ENCODE measurements at regions not wholly inside any gene's neighbourhood (a gene's known extent, or its start where the extent isn't known, plus 50 kb on each side); places are given as distances from the start of the nearest gene placed in this dataset.

GRCh38 chr12:111074559-111074958 is 154.2 kb upstream of the MYL2 start:
- H3K9me3 ChIP-seq, result peaks cover 0 to 11% (median 6%) of the 10 kb centered on the region in 3 donors
- H3K27me3 ChIP-seq, result peaks cover 0 to 53% of the 10 kb centered on the region in 2 donors
- H3K36me3 ChIP-seq, result no peaks in the 10 kb centered on the region
- H3K4me3 ChIP-seq, result no peak overlapping the region
- DNase-seq, result peak in 1 of 2 donors; percentile 37
- no peaks in the 10 kb centered on the region for H3K4me1 ChIP-seq
- intact Hi-C loops (cut with DNase I; ENCODE audit: low total_unique reads), result no loop called here
- TF ChIP-seq CTCF (IDR thresholded peaks at IDR 0.05), result no peak
- H3K27ac ChIP-seq, result no peak overlapping the region

DNA sequence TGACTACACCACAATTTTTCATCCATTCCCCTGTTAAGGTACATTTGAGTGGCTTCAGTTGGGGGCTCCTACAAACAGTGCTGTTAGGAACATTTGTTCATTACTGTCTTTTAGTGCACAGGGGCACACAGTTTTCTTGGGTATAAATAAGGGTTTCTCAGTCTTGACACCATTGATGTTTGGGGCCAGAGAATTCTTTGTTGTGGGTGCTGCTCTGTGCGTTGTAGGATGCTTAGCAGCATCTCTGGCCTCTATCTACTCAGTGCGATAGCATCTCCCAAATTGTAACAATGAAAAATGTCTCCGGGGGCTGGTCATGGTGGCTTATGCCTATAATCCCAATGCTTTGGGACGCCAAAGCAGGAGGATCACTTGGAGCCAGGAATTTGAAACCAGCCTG is 153.0 kb upstream of the MYL2 start:
- intact Hi-C loops (cut with DNase I; ENCODE audit: low total_unique reads), result no loop called here
- Histone ChIP-seq H3K4me1 (no peaks in the 10 kb centered on the region), H3K36me3 (no peaks in the 10 kb centered on the region), H3K27me3 (peaks cover 0 to 56% of the 10 kb centered on the region in 2 donors), H3K9me3 (peaks cover 0 to 11% (median 6%) of the 10 kb centered on the region in 3 donors), H3K27ac (no peak overlapping the region), H3K4me3 (no peak overlapping the region)
- no peak for DNase-seq
- no peak for TF ChIP-seq CTCF (IDR thresholded peaks at IDR 0.05)

DNA sequence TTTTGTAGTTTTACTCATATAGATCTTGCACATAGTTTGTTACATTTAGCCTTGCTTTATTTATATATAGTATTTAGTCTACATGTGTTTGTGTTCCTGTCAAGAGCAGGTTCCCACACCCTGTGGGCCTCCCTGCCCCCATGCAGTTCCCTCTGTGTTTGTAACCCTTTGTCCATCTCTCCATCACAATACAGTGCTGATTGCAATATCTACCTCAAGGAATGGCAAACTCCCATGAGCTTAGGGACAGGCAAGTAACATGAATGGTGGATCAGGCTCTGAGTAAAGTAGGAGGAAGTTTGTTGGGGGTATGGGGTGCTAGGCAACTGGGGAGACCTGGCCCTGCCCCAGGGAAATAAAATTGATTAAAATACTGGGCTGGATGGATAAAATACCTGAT is 151.9 kb upstream of the MYL2 start:
- TF ChIP-seq CTCF (IDR thresholded peaks at IDR 0.05), result no peak
- Histone ChIP-seq H3K4me1 (no peaks in the 10 kb centered on the region), H3K9me3 (peaks cover 0 to 11% (median 6%) of the 10 kb centered on the region in 3 donors), H3K27me3 (peaks cover 0 to 56% of the 10 kb centered on the region in 2 donors), H3K27ac (no peak overlapping the region), H3K36me3 (no peaks in the 10 kb centered on the region), H3K4me3 (no peak overlapping the region)
- intact Hi-C loops (cut with DNase I; ENCODE audit: low total_unique reads), result no loop called here
- DNase-seq, result no peak

GRCh38 chr12:111069886-111070285 is 149.5 kb upstream of the MYL2 start:
- Histone ChIP-seq H3K9me3 (peaks cover 0 to 11% (median 6%) of the 10 kb centered on the region in 3 donors), H3K27me3 (peaks cover 0 to 37% of the 10 kb centered on the region in 2 donors), H3K4me1 (no peaks in the 10 kb centered on the region), H3K4me3 (no peak overlapping the region), H3K27ac (no peak overlapping the region), H3K36me3 (no peaks in the 10 kb centered on the region)
- TF ChIP-seq CTCF (IDR thresholded peaks at IDR 0.05), result no peak
- intact Hi-C loops (cut with DNase I; ENCODE audit: low total_unique reads), result no loop called here
- no peak for DNase-seq

GRCh38 chr12:111068290-111068689 is 147.9 kb upstream of the MYL2 start:
- Histone ChIP-seq H3K27ac (no peak overlapping the region), H3K36me3 (no peaks in the 10 kb centered on the region), H3K4me3 (no peak overlapping the region), H3K27me3 (peaks cover 0 to 25% of the 10 kb centered on the region in 2 donors), H3K9me3 (peaks cover 0 to 11% (median 6%) of the 10 kb centered on the region in 3 donors), H3K4me1 (no peaks in the 10 kb centered on the region)
- no peak for DNase-seq
- intact Hi-C loops (cut with DNase I; ENCODE audit: low total_unique reads), result no loop called here
- no peak for TF ChIP-seq CTCF (IDR thresholded peaks at IDR 0.05)

- no peak for TF ChIP-seq CTCF (IDR thresholded peaks at IDR 0.05)
- H3K27me3 ChIP-seq, result peaks cover 0 to 24% of the 10 kb centered on the region in 2 donors
- no peaks in the 10 kb centered on the region for H3K4me1 ChIP-seq
- H3K9me3 ChIP-seq, result peaks cover 0 to 8% (median 5%) of the 10 kb centered on the region in 3 donors
- H3K36me3 ChIP-seq, result no peaks in the 10 kb centered on the region
- intact Hi-C loops (cut with DNase I; ENCODE audit: low total_unique reads), result no loop called here
- H3K27ac ChIP-seq, result no peak overlapping the region
- DNase-seq, result no peak
- no peak overlapping the region for H3K4me3 ChIP-seq
Measured at GRCh38 chr12:111067498-111067897, 147.1 kb upstream of the MYL2 start.
